ENCODE measurements at regions not wholly inside any gene's neighbourhood (a gene's known extent, or its start where the extent isn't known, plus 50 kb on each side); places are given as distances from the start of the nearest gene placed in this dataset.

- DNase-seq (ENCODE audit: low read depth), result no peak
- no peak for TF ChIP-seq CTCF (conservative IDR thresholded peaks at IDR 0.05; ENCODE audit: low read depth, low read length)
These were observed 142.7 kb downstream of the ADCYAP1 start for GRCh38 chr18:1047406-1047805.

GRCh38 chr18:1048032-1048431, 143.4 kb downstream of the ADCYAP1 start:
- TF ChIP-seq CTCF (conservative IDR thresholded peaks at IDR 0.05; ENCODE audit: low read depth, low read length), result no peak
- DNase-seq (ENCODE audit: low read depth), result peak; percentile 49

More at GRCh38 chr18:1047406-1047805, 142.7 kb downstream of the ADCYAP1 start:
- no peak overlapping the region for H3K4me3 ChIP-seq (ENCODE audit: low read length)

GRCh38 chr18:1049173-1049572, 144.5 kb downstream of the ADCYAP1 start:
- no peak overlapping the region for H3K4me3 ChIP-seq (ENCODE audit: low read length)
- no peak for TF ChIP-seq CTCF (conservative IDR thresholded peaks at IDR 0.05; ENCODE audit: low read depth, low read length)
- no peak for DNase-seq (ENCODE audit: low read depth)

More at GRCh38 chr18:1048032-1048431, 143.4 kb downstream of the ADCYAP1 start:
- no peak overlapping the region for H3K4me3 ChIP-seq (ENCODE audit: low read length)

GRCh38 chr18:1050012-1050657, 145.5 kb downstream of the ADCYAP1 start:
- no peak for DNase-seq (ENCODE audit: low read depth)
- no peak overlapping the region for H3K4me3 ChIP-seq (ENCODE audit: low read length)
- TF ChIP-seq CTCF (conservative IDR thresholded peaks at IDR 0.05; ENCODE audit: low read depth, low read length), result no peak

- no peak for TF ChIP-seq CTCF (conservative IDR thresholded peaks at IDR 0.05; ENCODE audit: low read depth, low read length)
- DNase-seq (ENCODE audit: low read depth), result no peak
- no peak overlapping the region for H3K4me3 ChIP-seq (ENCODE audit: low read length)
These were observed 147.6 kb downstream of the ADCYAP1 start for GRCh38 chr18:1052301-1052700.

- no peak overlapping the region for H3K4me3 ChIP-seq (ENCODE audit: low read length)
These were observed 149.0 kb downstream of the ADCYAP1 start for GRCh38 chr18:1053331-1054315.

More at GRCh38 chr18:1053331-1054315, 149.0 kb downstream of the ADCYAP1 start:
- TF ChIP-seq CTCF (conservative IDR thresholded peaks at IDR 0.05; ENCODE audit: low read depth, low read length), result no peak
- no peak for DNase-seq (ENCODE audit: low read depth)

Measured in retinal pigment epithelial cell (primary cell).